Keratinocyte (primary cell): ENCODE measurements at regions not wholly inside any gene's neighbourhood (a gene's known extent, or its start where the extent isn't known, plus 50 kb on each side); places are given as distances from the start of the nearest gene placed in this dataset.

Experiments
- EZH2 ChIP-seq: IDR thresholded peaks from one replicate; pipeline ENCODE4 v1.6.1; 2012; ENCODE audit warnings: inconsistent platforms, mild to moderate bottlenecking, low read length, moderate library complexity
- TF ChIP-seq, protein P1 (sequence below), 3 experiments: IDR thresholded peaks in 1 of 3; conservative IDR thresholded peaks in 1 of 3; optimal IDR thresholded peaks in 1 of 3; 2 replicates in 2 of 3; 3 replicates in 1 of 3; pipeline versions ENCODE3 to v1.5.1; 2011; ENCODE audit warnings: low read length in 3 of 3, mild to moderate bottlenecking in 3 of 3, moderate library complexity in 2 of 3, control low read depth in 1 of 3, inconsistent platforms in 1 of 3; ENCODE audit not compliant: insufficient read depth in 2 of 3; ENCODE audit errors: extremely low read depth in 1 of 3

DNA sequence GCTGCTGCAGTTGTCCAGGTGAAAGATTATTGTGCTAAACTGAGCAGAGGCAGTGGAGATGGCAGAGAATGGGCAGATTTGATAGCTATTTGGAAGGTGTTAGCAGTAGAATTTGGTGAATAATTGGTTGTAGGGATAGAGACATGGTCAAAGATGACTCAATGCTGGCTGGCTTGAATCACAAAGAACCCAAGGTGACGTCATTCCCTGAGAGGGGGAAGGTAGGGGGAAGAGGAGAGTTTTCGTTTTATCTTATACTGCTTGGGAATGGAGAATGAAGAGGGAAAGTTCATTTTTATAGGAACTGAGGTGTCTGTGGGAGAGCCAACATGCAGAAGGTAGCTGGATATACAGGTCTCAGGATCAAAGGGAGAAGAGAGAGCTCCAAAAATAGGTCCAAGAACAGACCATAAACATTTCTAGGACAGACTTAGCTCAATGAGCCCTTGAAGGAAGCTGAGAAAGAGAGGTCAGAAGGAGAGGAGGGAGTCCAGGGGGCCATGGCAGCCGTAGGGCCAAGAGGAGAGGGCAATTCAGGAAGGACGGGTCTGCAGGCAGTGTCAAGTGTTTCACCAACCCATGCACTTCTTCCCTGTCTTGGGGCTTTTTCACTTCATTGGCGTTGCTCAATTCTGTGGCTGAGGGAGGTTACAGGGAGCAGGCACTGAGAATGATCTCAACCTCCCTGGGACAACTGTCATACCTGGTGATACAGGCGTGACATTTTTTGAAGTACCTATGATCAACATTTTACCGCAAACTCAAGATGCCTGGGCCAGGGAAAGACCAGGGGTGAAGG is 281.3 kb downstream of the TDRD15 start:
- TF ChIP-seq, protein P1, sequence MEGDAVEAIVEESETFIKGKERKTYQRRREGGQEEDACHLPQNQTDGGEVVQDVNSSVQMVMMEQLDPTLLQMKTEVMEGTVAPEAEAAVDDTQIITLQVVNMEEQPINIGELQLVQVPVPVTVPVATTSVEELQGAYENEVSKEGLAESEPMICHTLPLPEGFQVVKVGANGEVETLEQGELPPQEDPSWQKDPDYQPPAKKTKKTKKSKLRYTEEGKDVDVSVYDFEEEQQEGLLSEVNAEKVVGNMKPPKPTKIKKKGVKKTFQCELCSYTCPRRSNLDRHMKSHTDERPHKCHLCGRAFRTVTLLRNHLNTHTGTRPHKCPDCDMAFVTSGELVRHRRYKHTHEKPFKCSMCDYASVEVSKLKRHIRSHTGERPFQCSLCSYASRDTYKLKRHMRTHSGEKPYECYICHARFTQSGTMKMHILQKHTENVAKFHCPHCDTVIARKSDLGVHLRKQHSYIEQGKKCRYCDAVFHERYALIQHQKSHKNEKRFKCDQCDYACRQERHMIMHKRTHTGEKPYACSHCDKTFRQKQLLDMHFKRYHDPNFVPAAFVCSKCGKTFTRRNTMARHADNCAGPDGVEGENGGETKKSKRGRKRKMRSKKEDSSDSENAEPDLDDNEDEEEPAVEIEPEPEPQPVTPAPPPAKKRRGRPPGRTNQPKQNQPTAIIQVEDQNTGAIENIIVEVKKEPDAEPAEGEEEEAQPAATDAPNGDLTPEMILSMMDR (optimal IDR thresholded peaks at IDR 0.05 in 1 of 3, IDR thresholded peaks at IDR 0.05 in 1 of 3, conservative IDR thresholded peaks at IDR 0.05 in 1 of 3; ENCODE audit: extremely low read depth in 1 of 3, insufficient read depth in 2 of 3, low read length in 3 of 3) = no peak
- no peak for TF ChIP-seq EZH2
